HEK293 (cell line): ENCODE measurements at regions not wholly inside any gene's neighbourhood (a gene's known extent, or its start where the extent isn't known, plus 50 kb on each side); places are given as distances from the start of the nearest gene placed in this dataset.

Experiments used
- HOXC10 ChIP-seq: sonication (generic); formaldehyde crosslinking; IDR thresholded peaks from 2 replicates; pipeline ENCODE4 v1.8.1; 2023; ENCODE audit warnings: mild to moderate bottlenecking, missing genetic modification reagents
- ZBTB17 ChIP-seq: fragments of 450-650 bp; formaldehyde crosslinking; IDR thresholded peaks from 2 replicates; pipeline ENCODE4 v1.5.1; 2016; ENCODE audit warnings: missing biosample characterization, missing genetic modification characterization
- ZBTB20 ChIP-seq: fragments of 450-650 bp; formaldehyde crosslinking; IDR thresholded peaks from 2 replicates; pipeline ENCODE4 v1.5.1; 2016; ENCODE audit warnings: missing biosample characterization, missing genetic modification characterization
- ZFP41 ChIP-seq: fragments of 450-650 bp; formaldehyde crosslinking; IDR thresholded peaks from 2 replicates; pipeline ENCODE4 v1.5.1; 2016; ENCODE audit warnings: missing biosample characterization, missing genetic modification characterization, borderline replicate concordance
- ZNF121 ChIP-seq: fragments of 450-650 bp; formaldehyde crosslinking; IDR thresholded peaks from 2 replicates; pipeline ENCODE4 v1.5.1; 2016; ENCODE audit warnings: missing biosample characterization, missing genetic modification characterization
- ZNF157 ChIP-seq: fragments of 450-650 bp; formaldehyde crosslinking; IDR thresholded peaks from 2 replicates; pipeline ENCODE4 v1.5.1; 2016; ENCODE audit warnings: missing biosample characterization, missing genetic modification characterization
- ZNF670 ChIP-seq: fragments of 450-650 bp; formaldehyde crosslinking; IDR thresholded peaks from 2 replicates; pipeline ENCODE4 v1.5.1; 2016; ENCODE audit warnings: missing biosample characterization, missing genetic modification characterization, low read depth
- ZNF707 ChIP-seq: fragments of 450-650 bp; formaldehyde crosslinking; IDR thresholded peaks from 2 replicates; pipeline ENCODE4 v1.5.1; 2016; ENCODE audit warnings: missing biosample characterization, missing genetic modification characterization
- ZNF776 ChIP-seq: fragments of 450-650 bp; formaldehyde crosslinking; IDR thresholded peaks from 2 replicates; pipeline ENCODE4 v1.5.0; 2017; ENCODE audit warnings: missing biosample characterization, missing genetic modification characterization, borderline replicate concordance
- ZSCAN16 ChIP-seq: fragments of 450-650 bp; formaldehyde crosslinking; IDR thresholded peaks from 2 replicates; pipeline ENCODE4 v1.5.1; 2016; ENCODE audit warnings: missing biosample characterization, missing genetic modification characterization
- ZSCAN30 ChIP-seq: fragments of 450-650 bp; IDR thresholded peaks from 2 replicates; pipeline ENCODE4 v1.5.1; 2018; ENCODE audit warnings: missing biosample characterization, mild to moderate bottlenecking, missing genetic modification characterization, moderate library complexity
- TF ChIP-seq, protein P1 (sequence below): fragments of 450-650 bp; formaldehyde crosslinking; IDR thresholded peaks from 2 replicates; pipeline ENCODE4 v1.5.1; 2016; ENCODE audit warnings: missing biosample characterization, missing genetic modification characterization
- TF ChIP-seq, protein P2 (sequence below): fragments of 450-650 bp; formaldehyde crosslinking; IDR thresholded peaks from 2 replicates; pipeline ENCODE4 v1.5.1; 2016; ENCODE audit warnings: missing biosample characterization, missing genetic modification characterization
- TF ChIP-seq, protein P3 (sequence below): IDR thresholded peaks from 2 replicates; pipeline ENCODE4 v1.6.1; 2011; ENCODE audit warnings: mild to moderate bottlenecking, low read depth, low read length, borderline replicate concordance

DNA sequence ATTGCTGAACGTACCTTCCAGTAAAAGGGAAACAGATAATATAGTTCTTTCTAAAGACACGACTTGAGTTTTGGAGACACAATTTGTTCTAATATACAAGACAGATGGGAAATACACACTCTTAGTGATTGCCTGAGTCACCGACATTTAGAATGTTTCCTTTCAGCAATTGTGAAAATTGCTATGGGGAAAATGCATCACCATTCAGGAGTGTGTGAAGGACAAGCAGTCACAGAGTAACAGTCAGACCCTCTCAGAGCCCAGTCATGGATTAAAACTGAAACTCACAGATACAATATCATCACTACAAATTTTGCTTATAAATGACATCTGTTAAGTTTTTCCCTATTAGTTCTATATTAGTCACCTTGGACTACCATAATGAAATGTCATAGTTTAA lies 286.1 kb downstream of the SPRY2 start:
- TF ChIP-seq, protein P1, sequence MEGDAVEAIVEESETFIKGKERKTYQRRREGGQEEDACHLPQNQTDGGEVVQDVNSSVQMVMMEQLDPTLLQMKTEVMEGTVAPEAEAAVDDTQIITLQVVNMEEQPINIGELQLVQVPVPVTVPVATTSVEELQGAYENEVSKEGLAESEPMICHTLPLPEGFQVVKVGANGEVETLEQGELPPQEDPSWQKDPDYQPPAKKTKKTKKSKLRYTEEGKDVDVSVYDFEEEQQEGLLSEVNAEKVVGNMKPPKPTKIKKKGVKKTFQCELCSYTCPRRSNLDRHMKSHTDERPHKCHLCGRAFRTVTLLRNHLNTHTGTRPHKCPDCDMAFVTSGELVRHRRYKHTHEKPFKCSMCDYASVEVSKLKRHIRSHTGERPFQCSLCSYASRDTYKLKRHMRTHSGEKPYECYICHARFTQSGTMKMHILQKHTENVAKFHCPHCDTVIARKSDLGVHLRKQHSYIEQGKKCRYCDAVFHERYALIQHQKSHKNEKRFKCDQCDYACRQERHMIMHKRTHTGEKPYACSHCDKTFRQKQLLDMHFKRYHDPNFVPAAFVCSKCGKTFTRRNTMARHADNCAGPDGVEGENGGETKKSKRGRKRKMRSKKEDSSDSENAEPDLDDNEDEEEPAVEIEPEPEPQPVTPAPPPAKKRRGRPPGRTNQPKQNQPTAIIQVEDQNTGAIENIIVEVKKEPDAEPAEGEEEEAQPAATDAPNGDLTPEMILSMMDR, result no peak
- no peak for TF ChIP-seq ZNF121 (tag by site-specific recombination)
- TF ChIP-seq HOXC10 (CRISPR knock-in tag), result no peak
- no peak for TF ChIP-seq ZNF157 (tag by site-specific recombination)
- TF ChIP-seq ZNF707, result no peak
- TF ChIP-seq ZNF670 (tag by site-specific recombination), result no peak
- no peak for TF ChIP-seq ZBTB17
- TF ChIP-seq ZNF776, result no peak
- no peak for TF ChIP-seq ZSCAN30 (tag by site-specific recombination)
- no peak for TF ChIP-seq ZBTB20
- TF ChIP-seq ZSCAN16, result no peak
- TF ChIP-seq, protein P2, sequence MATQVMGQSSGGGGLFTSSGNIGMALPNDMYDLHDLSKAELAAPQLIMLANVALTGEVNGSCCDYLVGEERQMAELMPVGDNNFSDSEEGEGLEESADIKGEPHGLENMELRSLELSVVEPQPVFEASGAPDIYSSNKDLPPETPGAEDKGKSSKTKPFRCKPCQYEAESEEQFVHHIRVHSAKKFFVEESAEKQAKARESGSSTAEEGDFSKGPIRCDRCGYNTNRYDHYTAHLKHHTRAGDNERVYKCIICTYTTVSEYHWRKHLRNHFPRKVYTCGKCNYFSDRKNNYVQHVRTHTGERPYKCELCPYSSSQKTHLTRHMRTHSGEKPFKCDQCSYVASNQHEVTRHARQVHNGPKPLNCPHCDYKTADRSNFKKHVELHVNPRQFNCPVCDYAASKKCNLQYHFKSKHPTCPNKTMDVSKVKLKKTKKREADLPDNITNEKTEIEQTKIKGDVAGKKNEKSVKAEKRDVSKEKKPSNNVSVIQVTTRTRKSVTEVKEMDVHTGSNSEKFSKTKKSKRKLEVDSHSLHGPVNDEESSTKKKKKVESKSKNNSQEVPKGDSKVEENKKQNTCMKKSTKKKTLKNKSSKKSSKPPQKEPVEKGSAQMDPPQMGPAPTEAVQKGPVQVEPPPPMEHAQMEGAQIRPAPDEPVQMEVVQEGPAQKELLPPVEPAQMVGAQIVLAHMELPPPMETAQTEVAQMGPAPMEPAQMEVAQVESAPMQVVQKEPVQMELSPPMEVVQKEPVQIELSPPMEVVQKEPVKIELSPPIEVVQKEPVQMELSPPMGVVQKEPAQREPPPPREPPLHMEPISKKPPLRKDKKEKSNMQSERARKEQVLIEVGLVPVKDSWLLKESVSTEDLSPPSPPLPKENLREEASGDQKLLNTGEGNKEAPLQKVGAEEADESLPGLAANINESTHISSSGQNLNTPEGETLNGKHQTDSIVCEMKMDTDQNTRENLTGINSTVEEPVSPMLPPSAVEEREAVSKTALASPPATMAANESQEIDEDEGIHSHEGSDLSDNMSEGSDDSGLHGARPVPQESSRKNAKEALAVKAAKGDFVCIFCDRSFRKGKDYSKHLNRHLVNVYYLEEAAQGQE (tag by site-specific recombination), result no peak
- TF ChIP-seq, protein P3, sequence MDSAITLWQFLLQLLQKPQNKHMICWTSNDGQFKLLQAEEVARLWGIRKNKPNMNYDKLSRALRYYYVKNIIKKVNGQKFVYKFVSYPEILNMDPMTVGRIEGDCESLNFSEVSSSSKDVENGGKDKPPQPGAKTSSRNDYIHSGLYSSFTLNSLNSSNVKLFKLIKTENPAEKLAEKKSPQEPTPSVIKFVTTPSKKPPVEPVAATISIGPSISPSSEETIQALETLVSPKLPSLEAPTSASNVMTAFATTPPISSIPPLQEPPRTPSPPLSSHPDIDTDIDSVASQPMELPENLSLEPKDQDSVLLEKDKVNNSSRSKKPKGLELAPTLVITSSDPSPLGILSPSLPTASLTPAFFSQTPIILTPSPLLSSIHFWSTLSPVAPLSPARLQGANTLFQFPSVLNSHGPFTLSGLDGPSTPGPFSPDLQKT, result no peak
- TF ChIP-seq ZFP41 (tag by site-specific recombination), result no peak
